ENCODE measurements at regions not wholly inside any gene's neighbourhood (a gene's known extent, or its start where the extent isn't known, plus 50 kb on each side); places are given as distances from the start of the nearest gene placed in this dataset.

DNA sequence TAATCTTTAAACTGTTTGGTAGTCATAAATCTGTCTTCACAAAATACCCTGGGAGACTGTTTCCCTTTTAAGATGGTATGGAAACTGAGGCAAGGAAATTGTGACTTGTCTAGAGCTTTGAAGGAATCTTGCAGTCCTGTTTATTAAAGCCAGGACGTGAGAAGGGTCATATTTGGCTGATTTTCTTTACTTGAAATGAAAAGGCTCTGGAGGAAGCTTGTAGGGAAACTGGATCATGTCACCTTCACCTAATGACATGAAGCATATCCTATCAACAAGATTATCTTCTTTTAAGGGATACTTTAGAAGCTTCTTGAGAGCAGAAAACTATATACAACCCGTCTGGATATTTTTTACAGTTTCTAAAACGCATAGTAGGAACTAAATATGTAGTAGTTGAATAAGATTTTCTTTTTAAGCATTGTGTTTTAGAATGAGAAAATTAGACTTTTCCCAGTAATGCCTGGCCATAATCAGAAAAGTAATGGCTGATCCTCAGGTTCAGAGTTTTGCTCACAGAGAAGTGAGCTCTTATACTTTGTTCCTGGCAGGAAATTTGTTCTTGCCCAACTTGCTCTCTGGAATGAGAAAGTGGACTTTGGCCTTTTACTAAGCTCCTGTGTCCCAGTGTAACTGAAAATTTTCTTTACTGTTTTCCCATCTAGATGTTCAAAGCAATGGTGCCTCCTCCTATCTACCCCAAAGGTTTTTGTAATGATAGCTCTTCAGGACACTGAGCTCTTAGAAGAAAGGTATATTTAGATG, 136.8 kb upstream of the AFF2 start:
- no peak for DNase-seq (ENCODE audit: low spot score)

DNA sequence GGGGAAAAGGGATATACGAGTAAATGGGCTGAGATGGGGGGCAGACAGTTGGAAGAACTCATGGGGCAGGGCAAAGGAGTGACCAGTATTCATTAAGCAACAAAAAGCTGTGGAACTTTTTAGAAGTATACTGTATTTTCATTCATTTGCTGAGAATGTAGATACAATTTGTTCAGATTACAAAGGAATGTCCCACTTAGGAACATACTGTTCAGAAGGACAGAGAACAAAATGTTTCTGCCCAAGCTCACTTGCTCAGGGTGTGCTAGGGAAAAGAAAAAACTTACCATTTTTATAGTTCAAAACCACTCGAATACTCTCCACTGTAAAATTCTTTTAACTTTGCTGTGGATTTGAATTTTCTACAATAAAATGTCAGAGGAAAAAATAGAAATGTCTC, 135.2 kb upstream of the AFF2 start:
- no peak for DNase-seq (ENCODE audit: low spot score)

DNA sequence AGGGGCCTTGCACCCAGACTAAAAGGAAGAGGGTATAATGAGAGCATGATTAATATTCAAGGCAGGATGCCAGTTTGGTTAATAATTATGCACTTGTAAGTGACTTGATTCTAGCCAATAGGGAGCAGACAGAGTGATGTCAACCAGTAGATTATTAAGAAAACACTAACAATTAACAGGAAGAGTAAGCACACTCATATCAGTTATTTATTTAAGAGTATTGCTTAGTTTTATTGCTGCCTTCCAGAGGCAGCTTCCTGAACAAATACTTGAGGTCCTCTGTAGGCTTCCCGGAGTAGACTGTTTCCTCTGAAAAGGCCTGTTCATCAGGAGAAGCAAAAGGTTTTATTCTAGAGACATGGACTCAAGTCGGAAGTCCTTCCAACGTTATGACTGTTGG, 129.1 kb upstream of the AFF2 start:
- no peak for DNase-seq (ENCODE audit: low spot score)

DNA sequence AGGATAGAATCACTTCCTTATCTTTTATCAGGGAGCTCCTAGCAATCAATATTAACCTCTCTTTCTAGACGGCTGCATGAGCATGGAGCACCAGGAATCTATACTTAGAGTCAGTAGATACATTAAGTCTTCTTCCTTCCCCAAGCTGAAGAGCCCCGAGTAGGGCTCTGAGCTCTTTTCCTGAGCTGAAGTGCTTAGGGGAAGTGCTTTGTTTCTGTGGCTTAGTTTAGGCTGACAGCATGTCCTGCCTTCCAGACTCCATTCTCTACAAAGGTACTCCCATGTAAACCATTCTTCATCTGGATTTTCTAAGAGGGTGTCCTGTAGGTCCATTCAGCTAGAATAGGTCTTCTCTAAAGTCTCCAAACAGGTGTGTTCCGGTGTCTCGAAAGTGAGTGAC, 127.5 kb upstream of the AFF2 start:
- DNase-seq (ENCODE audit: low spot score): no peak

DNA sequence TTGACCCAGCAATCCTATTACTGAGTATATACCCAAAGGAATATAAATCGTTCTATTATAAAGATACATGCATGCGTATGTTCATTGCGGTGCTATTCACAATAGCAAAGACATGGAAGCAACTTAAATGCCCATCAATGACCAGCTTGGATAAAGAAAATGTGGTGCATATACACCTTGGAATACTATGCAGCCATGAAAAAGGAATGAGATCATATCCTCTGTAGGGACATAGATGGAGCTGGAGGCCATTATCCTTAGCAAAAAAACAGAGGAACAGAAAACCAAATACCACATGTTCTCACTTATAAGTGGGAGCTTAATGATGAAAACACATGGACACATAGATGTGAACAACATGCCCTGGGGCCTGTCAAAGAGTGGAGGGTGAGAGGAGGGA, 124.1 kb upstream of the AFF2 start:
- DNase-seq (ENCODE audit: low spot score): no peak

DNA sequence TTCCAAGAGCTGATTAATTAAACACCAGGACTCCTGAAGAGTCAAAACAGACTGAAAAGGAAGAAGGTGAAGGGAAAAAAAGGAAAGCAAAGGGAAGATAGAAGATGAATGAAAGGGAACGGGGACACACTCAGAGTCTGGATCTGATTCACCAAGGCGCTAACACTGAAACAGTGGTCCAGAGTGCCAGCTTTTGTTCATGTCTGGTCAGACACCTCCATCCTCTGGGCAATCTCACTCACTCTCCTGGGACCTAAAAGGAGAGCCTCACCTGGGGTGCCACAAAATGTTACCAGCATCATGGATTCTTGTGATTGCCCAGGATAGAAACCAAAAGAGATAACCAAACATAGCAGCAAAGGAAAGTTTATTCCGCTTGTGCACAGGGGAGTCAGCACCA, 120.3 kb upstream of the AFF2 start:
- peak; percentile 16 for DNase-seq (ENCODE audit: low spot score)

DNA sequence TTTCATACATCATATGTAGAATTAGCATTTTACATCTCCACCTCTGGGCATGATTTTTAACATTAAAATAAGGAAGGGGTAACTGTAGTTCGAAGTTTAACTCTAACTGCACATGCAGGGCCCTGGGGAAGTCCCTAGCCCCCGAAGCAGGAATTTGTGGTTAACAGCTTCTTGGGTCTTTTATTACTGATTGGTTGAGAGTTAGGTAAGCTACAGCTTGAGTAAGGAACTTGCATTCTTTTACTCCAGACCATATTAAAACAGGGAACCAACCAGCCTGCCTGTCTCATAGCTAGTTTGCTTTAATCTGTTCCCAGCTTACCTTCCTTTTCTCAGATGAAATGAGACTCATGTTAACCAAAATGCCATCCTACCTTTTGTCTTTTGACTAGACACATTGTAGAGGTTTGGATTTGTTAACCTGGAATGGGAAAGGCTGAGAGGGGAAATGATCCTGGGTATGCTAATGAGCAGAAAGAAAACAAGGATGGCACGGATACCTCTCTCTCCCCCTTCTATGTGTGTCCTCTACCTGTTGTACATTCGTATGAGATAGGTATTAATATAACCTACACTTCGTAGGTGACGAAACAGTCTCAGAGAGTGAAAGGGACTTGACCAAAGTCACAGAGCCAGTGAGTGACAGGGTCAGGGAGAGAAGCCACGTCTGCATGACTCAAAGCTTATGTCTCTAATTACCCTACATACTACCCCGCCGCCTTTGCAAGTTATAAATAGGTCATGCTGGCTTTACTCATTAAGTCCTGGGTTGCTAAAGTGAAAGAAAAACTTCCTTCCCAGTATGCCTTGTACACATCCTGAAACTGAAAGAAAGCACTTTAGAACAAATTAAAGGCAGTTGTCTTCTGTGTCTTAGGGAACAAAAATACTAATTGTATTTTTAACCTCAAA, 119.5 kb upstream of the AFF2 start:
- peak; percentile 73 for DNase-seq (ENCODE audit: low spot score)

DNA sequence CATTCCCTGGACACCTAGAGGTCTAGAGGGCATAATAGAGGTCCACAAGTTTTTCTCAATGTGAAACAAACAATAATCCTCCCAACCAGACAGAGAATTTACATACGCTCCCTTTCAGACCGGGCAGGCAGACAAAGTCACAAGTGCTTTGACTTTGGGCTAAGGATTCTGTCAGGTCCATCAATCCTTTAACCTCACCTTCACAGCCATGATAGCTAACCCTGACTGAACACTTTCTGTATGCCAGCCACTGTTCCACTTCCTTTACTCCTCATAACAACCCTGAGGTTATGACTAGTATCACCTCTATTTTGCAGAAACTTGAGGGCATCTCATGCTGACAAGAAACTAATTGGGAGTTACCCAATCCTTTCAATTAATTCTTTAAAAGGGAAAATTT, 118.8 kb upstream of the AFF2 start:
- DNase-seq (ENCODE audit: low spot score): peak; percentile 3

DNA sequence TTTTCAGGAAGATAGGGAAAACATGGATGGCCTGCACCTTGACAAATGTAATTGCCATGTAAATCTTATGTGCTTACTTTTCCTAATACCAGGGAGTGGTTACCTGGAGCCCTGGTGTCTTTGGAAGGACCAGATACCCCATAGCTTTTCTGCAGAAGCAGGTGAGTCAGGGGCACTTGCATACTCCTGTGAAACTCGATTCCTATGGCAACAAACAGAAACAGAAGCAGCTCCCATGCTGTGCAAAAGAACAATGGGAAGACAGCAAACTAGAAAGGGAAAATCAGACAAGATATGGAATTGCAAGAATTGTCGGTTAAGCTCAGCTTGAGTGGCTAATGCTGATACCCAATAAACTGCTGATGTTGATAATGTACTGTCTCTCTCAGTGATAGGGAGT, 117.4 kb upstream of the AFF2 start:
- DNase-seq (ENCODE audit: low spot score): no peak

DNA sequence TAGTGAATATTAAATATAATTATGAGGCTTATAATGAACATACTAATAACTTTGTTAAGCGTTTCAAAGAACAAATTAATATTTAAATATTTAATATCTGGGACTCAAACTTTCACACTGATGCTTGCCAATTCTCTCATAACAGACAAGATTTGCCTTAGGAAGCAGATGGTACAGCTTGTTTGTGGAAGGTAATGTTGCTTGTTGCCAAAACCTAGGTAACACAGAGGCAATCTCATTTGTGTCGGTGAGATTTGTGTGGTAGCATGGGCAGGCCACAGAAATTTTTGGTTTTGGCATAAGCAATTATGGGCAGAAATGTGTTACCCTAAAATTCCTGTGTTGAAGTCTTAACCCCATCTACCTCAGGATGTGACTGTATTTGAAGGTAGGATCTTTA, 114.9 kb upstream of the AFF2 start:
- no peak for DNase-seq (ENCODE audit: low spot score)

DNA sequence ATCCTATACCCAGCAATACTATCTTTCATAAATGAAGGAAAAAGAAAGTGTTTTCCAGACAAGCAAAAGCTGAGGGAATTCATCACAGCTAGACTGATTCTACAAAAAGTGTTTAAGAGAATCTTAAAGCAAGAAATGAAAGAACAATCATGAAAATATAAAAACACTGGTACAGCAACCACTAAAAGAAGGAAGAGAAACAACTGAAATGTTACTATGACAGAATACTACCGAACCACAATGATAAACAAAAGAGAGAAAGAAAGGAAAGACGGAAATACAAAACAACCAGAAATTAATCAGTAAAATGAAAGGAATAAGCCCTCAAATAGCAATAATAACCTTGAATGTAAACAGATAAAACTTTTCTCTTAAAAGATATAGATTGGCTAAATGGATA, 110.8 kb upstream of the AFF2 start:
- DNase-seq (ENCODE audit: low spot score): no peak

DNA sequence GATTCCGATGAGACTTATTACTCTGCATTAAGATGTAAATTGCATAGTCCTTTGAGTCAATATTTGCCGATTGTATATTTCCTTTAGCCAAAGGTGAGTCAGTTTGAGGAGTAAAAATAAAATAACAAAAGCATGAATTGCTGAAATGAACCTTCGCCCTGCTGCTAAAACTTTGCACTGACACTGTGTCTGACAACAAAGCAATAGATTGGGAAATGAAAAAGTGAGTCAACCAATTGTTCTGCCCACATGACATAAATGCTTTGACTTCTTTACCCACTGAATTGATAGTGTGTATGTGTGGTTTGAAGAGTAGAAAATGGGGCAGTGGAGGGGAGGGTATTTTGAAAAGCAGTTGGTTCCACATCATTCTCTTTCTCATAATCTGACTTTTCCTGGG, 88.4 kb upstream of the AFF2 start:
- peak; percentile 17 for DNase-seq (ENCODE audit: low spot score)

DNA sequence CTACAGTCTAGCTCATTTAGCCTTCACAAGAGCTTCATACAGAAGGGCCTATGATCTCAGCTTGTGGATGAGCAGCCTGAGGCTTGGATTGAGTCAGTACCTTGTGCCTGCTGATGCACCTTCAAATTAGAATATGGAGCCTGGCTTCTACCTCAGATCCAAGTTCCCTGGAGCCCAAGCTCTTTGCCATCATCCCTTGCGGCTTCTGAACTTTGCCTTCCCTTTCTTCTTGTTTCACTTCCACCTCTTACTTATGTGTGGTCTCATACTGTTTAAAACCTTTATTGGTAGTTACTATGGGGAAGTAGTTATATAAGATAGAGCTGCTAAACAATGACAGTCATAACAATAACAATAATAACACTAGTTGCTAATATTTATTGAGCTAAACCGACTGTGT, 84.3 kb upstream of the AFF2 start:
- no peak for DNase-seq (ENCODE audit: low spot score)

DNA sequence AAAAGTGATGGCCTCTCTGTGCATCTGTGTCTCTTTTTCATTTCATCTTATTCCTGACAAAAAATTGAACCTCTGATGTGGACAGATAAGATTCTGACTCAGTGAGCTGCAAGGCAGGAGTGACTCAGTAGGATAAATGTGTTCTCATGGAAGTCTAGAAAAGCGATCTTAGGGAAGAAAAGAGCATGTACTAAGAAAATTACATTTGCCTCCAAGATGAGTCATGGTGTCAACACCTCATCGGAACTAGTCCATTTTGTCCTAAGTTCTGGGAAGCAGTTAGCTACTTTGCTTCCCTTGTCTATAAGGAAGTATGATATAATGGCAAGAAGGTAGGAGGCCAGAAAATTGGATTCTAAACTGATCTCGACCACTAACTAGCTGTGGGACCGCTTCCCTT, 83.5 kb upstream of the AFF2 start:
- DNase-seq (ENCODE audit: low spot score): peak; percentile 65

DNA sequence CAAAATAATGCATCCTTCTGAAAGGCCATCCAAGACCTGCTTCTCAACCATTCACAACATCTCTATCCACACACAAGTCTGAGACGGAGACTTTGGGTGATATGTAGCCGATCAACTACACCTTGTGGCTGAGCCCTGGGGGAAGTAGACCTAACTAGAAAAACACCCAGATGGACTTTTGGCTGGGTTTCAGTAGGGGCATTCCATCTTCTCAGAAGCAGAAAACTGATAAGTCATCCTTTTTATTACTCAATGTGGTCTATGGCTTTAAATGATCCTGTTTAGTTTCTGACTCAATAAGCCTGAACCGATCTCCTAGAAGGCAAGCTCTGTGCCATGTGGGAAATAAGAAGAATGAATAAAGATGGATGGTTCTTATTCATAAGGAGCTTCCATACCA, 82.5 kb upstream of the AFF2 start:
- peak; percentile 50 for DNase-seq (ENCODE audit: low spot score)

DNA sequence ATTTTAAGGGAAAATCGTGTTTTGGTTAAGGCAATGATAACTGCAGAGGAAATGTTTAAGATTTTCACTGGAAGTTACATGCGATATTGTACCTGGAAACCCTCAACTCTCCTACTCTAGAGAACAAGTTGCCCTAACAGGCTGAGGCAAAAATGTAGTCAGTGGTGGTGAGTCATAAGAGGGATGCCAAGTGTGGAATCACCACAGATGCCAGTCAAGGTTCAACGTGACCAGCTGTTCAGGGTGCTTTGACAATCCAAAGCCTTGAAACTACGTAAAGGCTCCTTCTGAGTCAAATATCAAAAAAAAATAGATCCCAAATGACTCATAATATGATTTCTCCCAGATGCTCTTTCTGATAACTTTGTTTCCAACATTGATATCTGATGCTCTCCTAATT, 77.9 kb upstream of the AFF2 start:
- peak; percentile 60 for DNase-seq (ENCODE audit: low spot score)

DNA sequence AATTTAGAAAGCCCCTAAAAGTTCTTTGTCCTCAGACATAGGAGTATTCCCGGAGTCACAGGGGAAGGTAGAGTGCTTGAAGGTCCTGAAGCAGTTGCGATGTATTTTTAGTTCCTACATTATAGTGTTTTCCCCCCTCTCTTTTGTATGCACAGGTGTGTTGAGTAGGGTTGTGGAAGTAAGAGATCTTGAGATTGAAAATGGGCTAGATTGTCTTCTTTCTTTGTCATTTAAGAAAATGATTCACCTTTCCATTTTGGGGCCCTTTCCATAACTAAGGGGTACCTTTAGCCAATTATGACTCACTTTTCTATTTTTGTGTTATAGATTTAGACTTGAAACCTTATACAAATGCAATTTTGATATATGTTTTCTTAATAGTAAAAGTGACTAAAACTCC, 75.8 kb upstream of the AFF2 start:
- no peak for DNase-seq (ENCODE audit: low spot score)

DNA sequence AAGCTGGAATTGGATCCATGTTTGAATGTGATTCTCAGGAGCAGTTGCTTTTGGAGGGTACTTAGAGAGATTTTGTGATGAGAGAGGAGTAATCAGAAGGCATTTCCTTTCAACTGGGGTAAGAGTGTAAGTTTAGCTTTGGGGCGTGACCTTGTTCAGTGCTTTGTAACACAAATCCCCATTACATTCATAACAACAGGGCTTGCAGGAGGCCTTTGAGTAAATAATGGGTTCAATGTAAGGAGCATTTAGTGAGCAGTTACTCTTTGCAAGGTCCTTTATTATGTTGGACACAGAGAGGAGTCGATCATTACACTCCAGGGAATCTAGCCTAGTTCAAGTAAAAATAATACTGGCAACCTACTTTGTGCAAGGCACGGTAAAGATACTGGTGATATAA, 74.0 kb upstream of the AFF2 start:
- DNase-seq (ENCODE audit: low spot score): no peak

DNA sequence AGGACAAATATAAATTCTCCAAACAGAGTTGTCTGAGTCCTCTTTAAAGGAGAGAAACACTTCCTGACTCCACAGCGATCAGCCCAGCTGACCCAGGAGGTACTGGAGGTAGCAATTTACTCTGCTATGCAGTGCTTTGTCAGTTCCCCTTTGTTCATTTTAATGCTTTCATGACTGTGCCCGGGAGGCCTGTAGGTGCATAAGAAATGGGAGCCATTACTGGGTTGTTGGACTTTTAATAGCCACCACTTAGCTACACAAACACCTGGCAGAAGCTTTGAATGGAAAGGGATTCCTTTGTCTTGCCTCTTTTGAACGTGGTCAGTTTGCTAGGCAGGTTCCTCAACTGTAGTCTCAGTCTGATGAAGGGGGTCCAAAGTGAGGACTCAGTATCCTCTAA, 59.0 kb upstream of the AFF2 start:
- no peak for DNase-seq (ENCODE audit: low spot score)

DNA sequence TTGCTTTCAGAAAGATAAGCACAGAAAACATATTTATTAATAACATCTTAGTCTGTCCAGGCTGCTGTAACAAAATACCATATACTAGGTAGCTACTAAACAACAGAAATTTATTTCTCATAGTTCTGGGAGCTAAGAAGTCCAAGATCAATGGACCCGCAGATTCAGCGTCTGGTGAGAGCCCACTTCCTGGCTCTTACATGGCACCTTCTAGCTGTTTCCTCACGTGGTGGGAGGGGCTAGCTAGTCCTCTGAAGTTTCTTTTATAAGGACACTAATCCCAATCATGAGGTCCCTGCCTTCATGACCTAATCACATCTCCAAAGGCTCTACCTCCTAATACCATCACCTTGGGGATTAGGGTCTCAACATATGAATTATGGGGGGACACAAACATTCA, 57.2 kb upstream of the AFF2 start:
- DNase-seq (ENCODE audit: low spot score): no peak

DNA sequence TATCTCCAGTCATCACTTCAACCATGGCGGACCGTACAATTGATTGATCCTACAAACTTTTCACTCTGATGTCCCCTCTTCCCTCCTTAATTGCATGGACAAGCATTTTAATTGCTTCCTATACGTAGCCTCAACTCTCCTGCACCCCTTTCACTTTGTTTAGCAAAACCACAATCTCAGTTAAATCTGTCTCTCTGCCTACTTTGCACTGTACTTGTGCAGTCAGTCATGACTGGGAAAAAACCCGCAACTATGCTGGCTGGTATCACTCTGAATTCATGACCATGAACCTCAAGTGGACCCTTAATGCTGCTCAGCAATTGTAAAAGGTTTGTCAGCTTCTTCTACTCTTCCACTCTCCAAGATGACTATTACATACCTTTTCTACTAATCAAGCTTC, 51.7 kb upstream of the AFF2 start:
- no peak for DNase-seq (ENCODE audit: low spot score)

All from A172 (cell line).